NT2/D1 (cell line): ENCODE measurements at regions not wholly inside any gene's neighbourhood (a gene's known extent, or its start where the extent isn't known, plus 50 kb on each side); places are given as distances from the start of the nearest gene placed in this dataset.

Experiments used
- SUZ12 ChIP-seq: IDR thresholded peaks from 2 replicates; pipeline ENCODE4 v1.6.1; 2011; ENCODE audit not compliant: insufficient read length, insufficient read depth; ENCODE audit errors: extremely low read depth
- YY1 ChIP-seq: IDR thresholded peaks from 2 replicates; pipeline ENCODE4 v1.6.1; 2011; ENCODE audit not compliant: insufficient read length, insufficient read depth
- ZNF274 ChIP-seq: IDR thresholded peaks from 2 replicates; pipeline ENCODE4 v1.6.1; 2011; ENCODE audit warnings: mild to moderate bottlenecking, low read depth, low read length

DNA sequence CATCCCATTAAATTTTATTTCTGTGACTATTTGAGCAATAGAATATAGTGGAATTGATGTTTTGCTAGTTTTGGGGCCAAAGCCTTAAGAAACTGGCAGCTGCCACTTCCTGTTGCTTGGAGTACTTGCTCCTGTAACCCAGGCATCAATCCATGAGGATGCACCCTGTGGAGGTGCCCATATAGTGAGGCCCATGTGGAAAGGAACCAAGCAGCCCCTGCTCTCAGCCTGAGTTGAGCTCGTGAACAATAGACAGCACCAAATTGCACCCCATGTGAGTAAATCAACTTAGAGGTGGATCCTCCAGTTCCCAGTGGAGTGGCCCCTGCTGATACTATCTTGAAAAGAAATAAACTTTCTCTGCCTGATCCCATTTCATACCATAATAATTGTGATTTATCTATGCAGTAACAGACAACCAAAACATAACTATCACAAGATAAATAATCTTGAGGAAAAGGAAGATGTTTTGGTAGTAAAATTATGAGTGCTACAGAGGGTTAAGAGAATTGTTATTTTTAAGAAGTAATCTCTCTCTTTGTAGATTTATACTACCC, 481.9 kb downstream of the TBC1D32 start:
- TF ChIP-seq ZNF274, result no peak
- TF ChIP-seq SUZ12, result no peak
- no peak for TF ChIP-seq YY1
